HEK293 (cell line): ENCODE measurements at regions not wholly inside any gene's neighbourhood (a gene's known extent, or its start where the extent isn't known, plus 50 kb on each side); places are given as distances from the start of the nearest gene placed in this dataset.
A peak's percentile ranks its signal among the peaks of the same experiment; 100 is the strongest.

Source experiments
- CTCF ChIA-PET: fragments of 350-600 bp; formaldehyde crosslinking; extraction: SDS; loops from one replicate; lab custom pipeline; 2021; ENCODE audit warnings: antibody characterized with exemption; lab: Yijun Ruan, JAX
- POLR2A ChIA-PET: fragments of 300-600 bp; formaldehyde crosslinking; extraction: SDS; loops from one replicate; lab custom pipeline; 2020; ENCODE audit warnings: antibody characterized with exemption, inconsistent platforms; lab: Yijun Ruan, JAX
- H3K27ac ChIP-seq: fragments of 200-500 bp; sonication (Bioruptor generic); 2 replicates; pipeline ENCODE4 v1.5.1; 2014; ENCODE audit warnings: low read depth, low read length, control low read depth, inconsistent platforms; ENCODE audit errors: extremely low read depth
- H3K36me3 ChIP-seq, 2 experiments: fragments of 200-500 bp in 1 of 2; sonication (Bioruptor generic) in 1 of 2; 1 replicate in 1 of 2; 2 replicates in 1 of 2; pipeline ENCODE4 v1.5.1; 2014 to 2017; ENCODE audit warnings: inconsistent platforms in 2 of 2, low read length in 2 of 2; ENCODE audit not compliant: control insufficient read depth in 2 of 2, insufficient read depth in 1 of 2
- H3K4me1 ChIP-seq: fragments of 200-500 bp; sonication (Bioruptor generic); 2 replicates; pipeline ENCODE4 v1.5.1; 2014; ENCODE audit warnings: mild to moderate bottlenecking, low read length, inconsistent platforms; ENCODE audit not compliant: control insufficient read depth, insufficient read depth
- H3K4me3 ChIP-seq: 2 replicates; pipeline ENCODE4 v1.5.1; 2011; ENCODE audit warnings: low read depth, mild to moderate bottlenecking, control low read depth, low read length, moderate library complexity
- H3K9me3 ChIP-seq: fragments of 200-500 bp; sonication (Bioruptor generic); 2 replicates; pipeline ENCODE4 v1.5.1; 2014; ENCODE audit warnings: low read depth, low read length, inconsistent platforms; ENCODE audit not compliant: control insufficient read depth, insufficient read depth
- BCL11B ChIP-seq: fragments of 450-650 bp; formaldehyde crosslinking; IDR thresholded peaks from 2 replicates; pipeline ENCODE4 v1.5.1; 2016; ENCODE audit warnings: low read depth, missing biosample characterization, missing genetic modification characterization
- GFI1B ChIP-seq: fragments of 450-650 bp; formaldehyde crosslinking; IDR thresholded peaks from 2 replicates; pipeline ENCODE4 v1.5.1; 2016; ENCODE audit warnings: missing biosample characterization, missing genetic modification characterization
- HOXC10 ChIP-seq: sonication (generic); formaldehyde crosslinking; IDR thresholded peaks from 2 replicates; pipeline ENCODE4 v1.8.1; 2023; ENCODE audit warnings: mild to moderate bottlenecking, missing genetic modification reagents
- HOXD13 ChIP-seq: sonication (generic); formaldehyde crosslinking; IDR thresholded peaks from 2 replicates; pipeline ENCODE4 v1.8.0; 2022; ENCODE audit warnings: missing genetic modification reagents, borderline replicate concordance
- IKZF3 ChIP-seq: fragments of 450-650 bp; IDR thresholded peaks from 2 replicates; pipeline ENCODE4 v1.5.0; 2018; ENCODE audit warnings: missing biosample characterization, mild to moderate bottlenecking, missing genetic modification characterization, moderate library complexity
- KLF17 ChIP-seq: fragments of 450-650 bp; formaldehyde crosslinking; IDR thresholded peaks from 2 replicates; pipeline ENCODE4 v1.5.1; 2016; ENCODE audit warnings: missing biosample characterization, missing genetic modification characterization
- KLF7 ChIP-seq: fragments of 450-650 bp; formaldehyde crosslinking; IDR thresholded peaks from 2 replicates; pipeline ENCODE4 v1.5.1; 2016; ENCODE audit warnings: missing biosample characterization, missing genetic modification characterization, borderline replicate concordance
- MEIS1 ChIP-seq: sonication (generic); formaldehyde crosslinking; IDR thresholded peaks from 2 replicates; pipeline ENCODE4 v1.8.1; 2022; ENCODE audit warnings: missing genetic modification reagents, mild to moderate bottlenecking, borderline replicate concordance
- PRDM10 ChIP-seq: fragments of 450-650 bp; formaldehyde crosslinking; IDR thresholded peaks from 2 replicates; pipeline ENCODE4 v1.5.1; 2016; ENCODE audit warnings: missing biosample characterization, missing genetic modification characterization
- PRDM2 ChIP-seq: fragments of 450-650 bp; formaldehyde crosslinking; IDR thresholded peaks from 2 replicates; pipeline ENCODE4 v1.5.1; 2016; ENCODE audit warnings: missing biosample characterization, missing genetic modification characterization, borderline replicate concordance
- YY1 ChIP-seq: fragments of 450-650 bp; formaldehyde crosslinking; IDR thresholded peaks from 2 replicates; pipeline ENCODE4 v1.5.1; 2018; ENCODE audit warnings: missing biosample characterization, missing genetic modification characterization
- ZFP41 ChIP-seq: fragments of 450-650 bp; formaldehyde crosslinking; IDR thresholded peaks from 2 replicates; pipeline ENCODE4 v1.5.1; 2016; ENCODE audit warnings: missing biosample characterization, missing genetic modification characterization, borderline replicate concordance
- ZNF214 ChIP-seq: fragments of 450-650 bp; formaldehyde crosslinking; IDR thresholded peaks from 2 replicates; pipeline ENCODE4 v1.5.1; 2017; ENCODE audit warnings: missing biosample characterization, mild to moderate bottlenecking, missing genetic modification characterization, borderline replicate concordance
- ZNF26 ChIP-seq: fragments of 450-650 bp; formaldehyde crosslinking; IDR thresholded peaks from 2 replicates; pipeline ENCODE4 v1.5.1; 2016; ENCODE audit warnings: missing biosample characterization, missing genetic modification characterization
- ZNF354C ChIP-seq: fragments of 450-650 bp; formaldehyde crosslinking; IDR thresholded peaks from 2 replicates; pipeline ENCODE4 v1.5.1; 2016; ENCODE audit warnings: missing biosample characterization, missing genetic modification characterization, low read depth, borderline replicate concordance
- ZNF366 ChIP-seq: fragments of 450-650 bp; formaldehyde crosslinking; conservative IDR thresholded peaks from 2 replicates; pipeline ENCODE4 v1.5.1; 2016; ENCODE audit warnings: missing biosample characterization, missing genetic modification characterization
- ZNF423 ChIP-seq: fragments of 450-650 bp; formaldehyde crosslinking; IDR thresholded peaks from 2 replicates; pipeline ENCODE4 v1.5.1; 2016; ENCODE audit warnings: missing biosample characterization, missing genetic modification characterization
- ZNF548 ChIP-seq: fragments of 450-650 bp; formaldehyde crosslinking; IDR thresholded peaks from 2 replicates; pipeline ENCODE4 v1.5.1; 2016; ENCODE audit warnings: missing biosample characterization, missing genetic modification characterization
- ZNF561 ChIP-seq: fragments of 450-650 bp; IDR thresholded peaks from 2 replicates; pipeline ENCODE4 v1.5.1; 2018; ENCODE audit warnings: missing biosample characterization, missing genetic modification characterization, borderline replicate concordance
- ZNF580 ChIP-seq: fragments of 450-650 bp; formaldehyde crosslinking; IDR thresholded peaks from 2 replicates; pipeline ENCODE4 v1.5.1; 2016; ENCODE audit warnings: missing biosample characterization, missing genetic modification characterization
- ZNF654 ChIP-seq: fragments of 450-650 bp; formaldehyde crosslinking; IDR thresholded peaks from 2 replicates; pipeline ENCODE4 v1.5.1; 2016; ENCODE audit warnings: low read depth, missing biosample characterization, missing genetic modification characterization
- TF ChIP-seq, protein P1 (sequence below): sonication (generic); formaldehyde crosslinking; IDR thresholded peaks from 2 replicates; pipeline ENCODE4 v1.8.1; 2022; ENCODE audit warnings: mild to moderate bottlenecking, moderate library complexity, missing genetic modification reagents
- TF ChIP-seq, protein P2 (sequence below): fragments of 450-650 bp; formaldehyde crosslinking; IDR thresholded peaks from 2 replicates; pipeline ENCODE4; 2016; ENCODE audit warnings: missing biosample characterization, missing genetic modification characterization

DNA sequence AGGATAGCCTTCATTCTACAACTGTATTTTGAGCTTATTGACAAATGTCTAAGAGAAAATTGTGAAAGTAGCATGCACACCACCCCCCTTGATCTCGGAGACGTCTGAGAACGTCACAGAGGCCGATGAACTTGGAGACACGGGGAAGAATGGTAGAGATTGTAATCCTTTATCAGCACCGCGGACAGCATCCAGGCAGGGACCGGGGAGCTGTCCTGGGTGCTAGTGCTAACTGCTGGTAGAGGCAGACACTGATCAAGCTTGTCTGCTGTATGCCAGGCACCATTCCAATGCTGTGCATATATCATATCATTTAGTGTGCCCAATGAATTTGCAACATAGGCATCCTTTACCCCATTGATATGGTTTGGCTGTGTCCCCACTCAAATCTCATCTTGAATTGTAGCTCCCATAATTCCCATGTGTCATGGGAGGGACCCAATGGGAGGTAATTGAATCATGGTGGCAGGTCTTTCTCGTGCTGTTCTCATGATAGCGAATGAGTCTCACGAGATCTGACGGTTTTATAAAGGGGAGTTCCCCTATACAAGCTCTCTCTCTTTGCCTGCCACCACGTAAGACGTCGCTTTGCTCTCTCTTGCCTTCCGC, 98.8 kb downstream of the LHX2 start:
- H3K27ac ChIP-seq = no peak overlapping the region
- no peaks in the 10 kb centered on the region for H3K9me3 ChIP-seq
- ChIA-PET POLR2A (no interaction called here), CTCF (interaction anchor here (0.6 to 3.0 kb wide), 3 partner anchors 17 to 565 kb away, joined by 3 to 11 read pairs (median 3); no protein-coding TSS in a partner anchor)
- no peak overlapping the region for H3K4me3 ChIP-seq
- no peaks in the 10 kb centered on the region for H3K4me1 ChIP-seq
- H3K36me3 ChIP-seq = no peaks in the 10 kb centered on the region
- TF ChIP-seq, protein P1, sequence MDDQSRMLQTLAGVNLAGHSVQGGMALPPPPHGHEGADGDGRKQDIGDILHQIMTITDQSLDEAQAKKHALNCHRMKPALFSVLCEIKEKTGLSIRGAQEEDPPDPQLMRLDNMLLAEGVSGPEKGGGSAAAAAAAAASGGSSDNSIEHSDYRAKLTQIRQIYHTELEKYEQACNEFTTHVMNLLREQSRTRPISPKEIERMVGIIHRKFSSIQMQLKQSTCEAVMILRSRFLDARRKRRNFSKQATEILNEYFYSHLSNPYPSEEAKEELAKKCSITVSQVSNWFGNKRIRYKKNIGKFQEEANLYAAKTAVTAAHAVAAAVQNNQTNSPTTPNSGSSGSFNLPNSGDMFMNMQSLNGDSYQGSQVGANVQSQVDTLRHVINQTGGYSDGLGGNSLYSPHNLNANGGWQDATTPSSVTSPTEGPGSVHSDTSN = peak; percentile 99
- TF ChIP-seq ZFP41 (tag by site-specific recombination) (no peak), KLF17 (no peak), ZNF654 (tag by site-specific recombination) (no peak), KLF7 (tag by site-specific recombination) (no peak), GFI1B (tag by site-specific recombination) (no peak), ZNF366 (tag by site-specific recombination) (no peak), ZNF548 (tag by site-specific recombination) (no peak), ZNF423 (tag by site-specific recombination) (no peak), PRDM2 (tag by site-specific recombination) (no peak), BCL11B (tag by site-specific recombination) (no peak), HOXD13 (peak; percentile 98), YY1 (no peak), ZNF26 (no peak), HOXC10 (CRISPR knock-in tag) (peak; percentile 99), ZNF561 (no peak), IKZF3 (no peak), ZNF214 (tag by site-specific recombination) (no peak), MEIS1 (CRISPR knock-in tag) (peak; percentile 95), ZNF354C (tag by site-specific recombination) (no peak), PRDM10 (no peak), ZNF580 (tag by site-specific recombination) (peak; percentile 25; the same call in 1 of the 2 replicates)
- TF ChIP-seq, protein P2, sequence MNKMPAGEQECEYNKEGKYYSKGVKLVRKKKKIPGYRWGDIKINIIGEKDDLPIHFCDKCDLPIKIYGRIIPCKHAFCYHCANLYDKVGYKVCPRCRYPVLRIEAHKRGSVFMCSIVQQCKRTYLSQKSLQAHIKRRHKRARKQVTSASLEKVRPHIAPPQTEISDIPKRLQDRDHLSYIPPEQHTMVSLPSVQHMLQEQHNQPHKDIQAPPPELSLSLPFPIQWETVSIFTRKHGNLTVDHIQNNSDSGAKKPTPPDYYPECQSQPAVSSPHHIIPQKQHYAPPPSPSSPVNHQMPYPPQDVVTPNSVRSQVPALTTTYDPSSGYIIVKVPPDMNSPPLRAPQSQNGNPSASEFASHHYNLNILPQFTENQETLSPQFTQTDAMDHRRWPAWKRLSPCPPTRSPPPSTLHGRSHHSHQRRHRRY (tag by site-specific recombination) = no peak
